K562 (cell line): ENCODE measurements at regions not wholly inside any gene's neighbourhood (a gene's known extent, or its start where the extent isn't known, plus 50 kb on each side); places are given as distances from the start of the nearest gene placed in this dataset.

Experiments used
- ATAC-seq: fragments of 200-7000 bp; cut with Tn5 transposase; 3 replicates; pipeline ENCODE4 v1.9.1; 2020; ENCODE audit warnings: moderate library complexity
- BruUV-seq: library from RNA; stranded (reverse); fragments of 400-500 nt; replicated peaks from 2 replicates; lab custom pipeline; 2021; lab: Mats Ljungman, UMichigan
- CTCF ChIA-PET: fragments of 300-600 bp; formaldehyde crosslinking; extraction: SDS; loops from one replicate; lab custom pipeline; 2021; ENCODE audit warnings: low intra/inter-chr PET ratio; lab: Yijun Ruan, JAX
- POLR2A ChIA-PET: fragments of 300-600, 350-650 bp; sonication (Branson Sonifier 250); formaldehyde crosslinking; extraction: SDS; loops from one replicate; lab custom pipeline; 2021; ENCODE audit warnings: antibody characterized with exemption, inconsistent platforms; lab: Yijun Ruan, JAX
- DNase-seq, 4 experiments: peaks; one replicate each; pipeline versions ENCODE4 v3.0.0 to v3.0.0-alpha.2; 2011 to 2018; ENCODE audit warnings: low spot score in 3 of 4, mixed read lengths in 3 of 4; ENCODE audit errors: extremely low read depth in 1 of 4
- FAIRE-seq: peaks from 2 replicates; lab custom pipeline; 2011; peaks lifted over from hg19 to GRCh38; lab: Jason Lieb, UNC
- H2AFZ ChIP-seq: 2 replicates; pipeline ENCODE4 v1.6.0; 2011; ENCODE audit warnings: low read depth, low read length, control low read depth, inconsistent platforms
- H3K27ac ChIP-seq: fragments of 200-600 bp; 3 replicates; pipeline ENCODE4 v1.8.0; 2011; ENCODE audit warnings: low read depth, mild to moderate bottlenecking, control low read depth, inconsistent platforms, low read length, moderate library complexity, mixed read lengths; ENCODE audit errors: extremely low read depth
- H3K27me3 ChIP-seq, 2 experiments: fragments of 300-600 bp in 1 of 2; 2 replicates in 1 of 2; 3 replicates in 1 of 2; pipeline versions ENCODE4 v1.6.0 to v1.8.0; 2011; ENCODE audit warnings: inconsistent platforms in 2 of 2, low read length in 2 of 2, mild to moderate bottlenecking in 1 of 2, mixed read lengths in 1 of 2, moderate library complexity in 1 of 2; ENCODE audit not compliant: control insufficient read depth in 2 of 2, insufficient read depth in 2 of 2
- H3K36me3 ChIP-seq: fragments of 300-600 bp; 3 replicates; pipeline ENCODE4 v1.8.0; 2011; ENCODE audit warnings: mild to moderate bottlenecking, low read length, inconsistent platforms; ENCODE audit not compliant: control insufficient read depth, insufficient read depth
- H3K4me1 ChIP-seq, 2 experiments: fragments of 200-600 bp in 1 of 2; replicated peaks in 1 of 2; 2 replicates in 1 of 2; 3 replicates in 1 of 2; pipeline versions ENCODE4 v1.5.1 to v1.8.0; 2011; ENCODE audit warnings: inconsistent platforms in 2 of 2, low read length in 2 of 2, mild to moderate bottlenecking in 1 of 2, mixed read lengths in 1 of 2, moderate library complexity in 1 of 2; ENCODE audit not compliant: control insufficient read depth in 2 of 2, insufficient read depth in 2 of 2
- H3K4me2 ChIP-seq: 2 replicates; pipeline ENCODE4 v1.6.1; 2011; ENCODE audit warnings: low read length, control low read depth, inconsistent platforms, mixed read lengths; ENCODE audit not compliant: insufficient read depth
- H3K4me3 ChIP-seq: fragments of 200-600 bp; sonication (generic), shearing (Covaris generic); 2 replicates; pipeline ENCODE4 v1.5.1; 2016; ENCODE audit warnings: control low read depth, inconsistent platforms
- H3K79me2 ChIP-seq: fragments of 200-600 bp; 3 replicates; pipeline ENCODE4 v1.8.0; 2011; ENCODE audit warnings: low read length, inconsistent platforms; ENCODE audit not compliant: control insufficient read depth, insufficient read depth
- H3K9ac ChIP-seq, 2 experiments: 2 replicates each; pipeline versions ENCODE4 v1.6.0 to v1.6.1; 2011; ENCODE audit warnings: low read depth in 2 of 2, low read length in 2 of 2, control low read depth in 1 of 2, inconsistent platforms in 1 of 2, mild to moderate bottlenecking in 1 of 2, mixed read lengths in 1 of 2; ENCODE audit not compliant: insufficient read depth in 1 of 2
- H3K9me1 ChIP-seq: one replicate; pipeline ENCODE4 v1.6.0; 2011; ENCODE audit warnings: inconsistent platforms, mild to moderate bottlenecking, low read length, moderate library complexity; ENCODE audit not compliant: control insufficient read depth, insufficient read depth
- H3K9me3 ChIP-seq: replicated peaks from 2 replicates; pipeline ENCODE4 v1.5.1; 2011; ENCODE audit warnings: low read depth, low read length, inconsistent platforms; ENCODE audit not compliant: control insufficient read depth, insufficient read depth
- H4K20me1 ChIP-seq: replicated peaks from 2 replicates; pipeline ENCODE4 v1.6.1; 2011; ENCODE audit warnings: low read length, inconsistent platforms, mixed read lengths; ENCODE audit not compliant: control insufficient read depth, insufficient read depth
- ARID1B ChIP-seq: fragments of 450-650 bp; IDR thresholded peaks from 2 replicates; pipeline ENCODE4 v1.6.1; 2016; ENCODE audit warnings: antibody characterized with exemption, mild to moderate bottlenecking, inconsistent platforms
- BMI1 ChIP-seq: fragments of 150-350 bp; IDR thresholded peaks from 2 replicates; pipeline ENCODE4 v1.6.1; 2014; ENCODE audit warnings: low read length
- CBFB ChIP-seq: sonication (generic); formaldehyde crosslinking; IDR thresholded peaks from 2 replicates; pipeline ENCODE4 v1.4.0; 2020; ENCODE audit warnings: mild to moderate bottlenecking, missing genetic modification reagents
- IRF2 ChIP-seq: sonication (generic); formaldehyde crosslinking; IDR thresholded peaks from 2 replicates; pipeline ENCODE4 v1.8.1; 2022; ENCODE audit warnings: mild to moderate bottlenecking, missing genetic modification reagents
- MCM5 ChIP-seq: fragments of 450-650 bp; IDR thresholded peaks from 2 replicates; pipeline ENCODE4 v1.6.1; 2016; ENCODE audit warnings: low read depth
- PHF8 ChIP-seq: fragments of 200-600 bp; sonication (generic); IDR thresholded peaks from 2 replicates; pipeline ENCODE4 v1.6.1; 2012; ENCODE audit warnings: mixed run types, mild to moderate bottlenecking, inconsistent platforms, low read length, moderate library complexity, borderline replicate concordance
- REST ChIP-seq, 2 experiments: fragments of 450-650 bp; formaldehyde crosslinking in 1 of 2; IDR thresholded peaks; 2 replicates each; pipeline versions ENCODE4 v1.4.0 to v1.6.1; 2014 to 2020; ENCODE audit warnings: mild to moderate bottlenecking in 2 of 2, borderline replicate concordance in 1 of 2, low read depth in 1 of 2
- SMARCA4 ChIP-seq: fragments of 450-650 bp; IDR thresholded peaks from 2 replicates; pipeline ENCODE4 v1.6.1; 2016
- TAF15 ChIP-seq: fragments of 200-400 bp; formaldehyde crosslinking; IDR thresholded peaks from 2 replicates; pipeline ENCODE4 v1.6.1; 2017; ENCODE audit warnings: mild to moderate bottlenecking, low read depth, low read length, moderate library complexity
- YBX1 ChIP-seq: fragments of 450-650 bp; IDR thresholded peaks from 2 replicates; pipeline ENCODE4 v1.7.1; 2016; ENCODE audit warnings: mild to moderate bottlenecking
- ZBED1 ChIP-seq: IDR thresholded peaks from 2 replicates; pipeline ENCODE4 v1.6.1; 2014
- ZFX ChIP-seq: sonication (generic); formaldehyde crosslinking; IDR thresholded peaks from 2 replicates; pipeline ENCODE4 v1.8.0; 2022; ENCODE audit warnings: mild to moderate bottlenecking, missing genetic modification reagents, moderate library complexity
- ZNF280B ChIP-seq: fragments of 250-450 bp; sonication (Bioruptor Pico); IDR thresholded peaks from 2 replicates; pipeline ENCODE4 v1.5.1; 2021; ENCODE audit warnings: mild to moderate bottlenecking
- ZNF408 ChIP-seq: fragments of 250-450 bp; sonication (Bioruptor Pico); IDR thresholded peaks from 2 replicates; pipeline ENCODE4 v1.4.0; 2020; ENCODE audit warnings: low read depth, mild to moderate bottlenecking, moderate library complexity
- WGBS: fragments of 100-300 bp; shearing (Covaris generic); methylation state at CpG from one replicate; pipeline ENCODE4 v1.1.6; 2016; ENCODE audit warnings: low coverage, mixed read lengths; ENCODE audit not compliant: insufficient coverage; ENCODE audit errors: missing lambda C conversion rate; 5-methylcytosine and 5-hydroxymethylcytosine counted together
- in situ Hi-C: fragments of 300-500 bp; cut with MboI; formaldehyde crosslinking; loops from 4 replicates; pipeline ENCODE4 v1.15.0; 2018; ENCODE audit warnings: inconsistent platforms, mixed read lengths
- intact Hi-C: fragments of 100-400 bp; cut with micrococcal nuclease; formaldehyde crosslinking; loops from 2 replicates; pipeline ENCODE4 v1.14.2; 2022

GRCh38 chr6:33878562-33878961 lies 74.8 kb upstream of the MLN start:
- Histone ChIP-seq H3K9me3 (no peaks in the 10 kb centered on the region), H3K4me1 (peaks cover 2 to 10% of the 10 kb centered on the region in 2 experiments; a peak in 3 of 5 replicates), H3K27ac (no peak overlapping the region), H3K27me3 (peaks cover 39 to 82% of the 10 kb centered on the region in 2 experiments), H2AFZ (no peak overlapping the region), H3K36me3 (no peaks in the 10 kb centered on the region), H3K4me3 (no peak overlapping the region), H3K9ac (no peak overlapping the region), H3K4me2 (no peak overlapping the region), H3K79me2 (no peaks in the 10 kb centered on the region), H4K20me1 (no peaks in the 10 kb centered on the region), H3K9me1 (no peaks in the 10 kb centered on the region)
- no TSS peak for BruUV-seq
- intact Hi-C loops (no loop called here), in situ Hi-C loops (no loop called here)
- ATAC-seq (no peak), DNase-seq (no peak), FAIRE-seq (no peak)
- CTCF ChIA-PET: no interaction called here
- POLR2A ChIA-PET: interaction anchor here (0.6 to 1.9 kb wide), 6 partner anchors 9 to 26 kb away, joined by 3 to 7 read pairs (median 4); no protein-coding TSS in a partner anchor
- WGBS: 2% methylated on average over 4 of the region's 4 CpGs
- no peak for TF ChIP-seq PHF8
- no peak for TF ChIP-seq CBFB (CRISPR knock-in tag)
- no peak for TF ChIP-seq YBX1
- TF ChIP-seq MCM5: no peak
- TF ChIP-seq ZBED1: no peak
- no peak for TF ChIP-seq TAF15
- no peak for TF ChIP-seq ARID1B
- no peak for TF ChIP-seq BMI1
- TF ChIP-seq IRF2 (CRISPR knock-in tag): no peak
- TF ChIP-seq REST (IDR thresholded peaks at IDR 0.05; ENCODE audit: borderline replicate concordance): no peak
- TF ChIP-seq REST (CRISPR knock-in tag; IDR thresholded peaks at IDR 0.05; ENCODE audit: low read depth): no peak
- no peak for TF ChIP-seq ZFX
- no peak for TF ChIP-seq ZNF280B
- no peak for TF ChIP-seq ZNF408
- TF ChIP-seq SMARCA4: no peak
